K562 (cell line): ENCODE measurements at regions not wholly inside any gene's neighbourhood (a gene's known extent, or its start where the extent isn't known, plus 50 kb on each side); places are given as distances from the start of the nearest gene placed in this dataset.
A peak's percentile ranks its signal among the peaks of the same experiment; 100 is the strongest.

ENCODE experiments used
- ATAC-seq: fragments of 200-7000 bp; cut with Tn5 transposase; 3 replicates; pipeline ENCODE4 v1.9.1; 2020; ENCODE audit warnings: moderate library complexity
- BruUV-seq: library from RNA; stranded (reverse); fragments of 400-500 nt; replicated peaks from 2 replicates; lab custom pipeline; 2021; lab: Mats Ljungman, UMichigan
- CTCF ChIA-PET: fragments of 300-600 bp; formaldehyde crosslinking; extraction: SDS; loops from one replicate; lab custom pipeline; 2021; ENCODE audit warnings: low intra/inter-chr PET ratio; lab: Yijun Ruan, JAX
- POLR2A ChIA-PET: fragments of 300-600, 350-650 bp; sonication (Branson Sonifier 250); formaldehyde crosslinking; extraction: SDS; loops from one replicate; lab custom pipeline; 2021; ENCODE audit warnings: antibody characterized with exemption, inconsistent platforms; lab: Yijun Ruan, JAX
- DNase-seq, 4 experiments: peaks; one replicate each; pipeline versions ENCODE4 v3.0.0 to v3.0.0-alpha.2; 2011 to 2018; ENCODE audit warnings: low spot score in 3 of 4, mixed read lengths in 3 of 4; ENCODE audit errors: extremely low read depth in 1 of 4
- FAIRE-seq: peaks from 2 replicates; lab custom pipeline; 2011; peaks lifted over from hg19 to GRCh38; lab: Jason Lieb, UNC
- H2AFZ ChIP-seq: 2 replicates; pipeline ENCODE4 v1.6.0; 2011; ENCODE audit warnings: low read depth, low read length, control low read depth, inconsistent platforms
- H3K27ac ChIP-seq: fragments of 200-600 bp; 3 replicates; pipeline ENCODE4 v1.8.0; 2011; ENCODE audit warnings: low read depth, mild to moderate bottlenecking, control low read depth, inconsistent platforms, low read length, moderate library complexity, mixed read lengths; ENCODE audit errors: extremely low read depth
- H3K27me3 ChIP-seq, 2 experiments: fragments of 300-600 bp in 1 of 2; 2 replicates in 1 of 2; 3 replicates in 1 of 2; pipeline versions ENCODE4 v1.6.0 to v1.8.0; 2011; ENCODE audit warnings: inconsistent platforms in 2 of 2, low read length in 2 of 2, mild to moderate bottlenecking in 1 of 2, mixed read lengths in 1 of 2, moderate library complexity in 1 of 2; ENCODE audit not compliant: control insufficient read depth in 2 of 2, insufficient read depth in 2 of 2
- H3K36me3 ChIP-seq: fragments of 300-600 bp; 3 replicates; pipeline ENCODE4 v1.8.0; 2011; ENCODE audit warnings: mild to moderate bottlenecking, low read length, inconsistent platforms; ENCODE audit not compliant: control insufficient read depth, insufficient read depth
- H3K4me1 ChIP-seq, 2 experiments: fragments of 200-600 bp in 1 of 2; replicated peaks in 1 of 2; 2 replicates in 1 of 2; 3 replicates in 1 of 2; pipeline versions ENCODE4 v1.5.1 to v1.8.0; 2011; ENCODE audit warnings: inconsistent platforms in 2 of 2, low read length in 2 of 2, mild to moderate bottlenecking in 1 of 2, mixed read lengths in 1 of 2, moderate library complexity in 1 of 2; ENCODE audit not compliant: control insufficient read depth in 2 of 2, insufficient read depth in 2 of 2
- H3K4me2 ChIP-seq: 2 replicates; pipeline ENCODE4 v1.6.1; 2011; ENCODE audit warnings: low read length, control low read depth, inconsistent platforms, mixed read lengths; ENCODE audit not compliant: insufficient read depth
- H3K4me3 ChIP-seq: fragments of 200-600 bp; sonication (generic), shearing (Covaris generic); 2 replicates; pipeline ENCODE4 v1.5.1; 2016; ENCODE audit warnings: control low read depth, inconsistent platforms
- H3K79me2 ChIP-seq: fragments of 200-600 bp; 3 replicates; pipeline ENCODE4 v1.8.0; 2011; ENCODE audit warnings: low read length, inconsistent platforms; ENCODE audit not compliant: control insufficient read depth, insufficient read depth
- H3K9ac ChIP-seq, 2 experiments: 2 replicates each; pipeline versions ENCODE4 v1.6.0 to v1.6.1; 2011; ENCODE audit warnings: low read depth in 2 of 2, low read length in 2 of 2, control low read depth in 1 of 2, inconsistent platforms in 1 of 2, mild to moderate bottlenecking in 1 of 2, mixed read lengths in 1 of 2; ENCODE audit not compliant: insufficient read depth in 1 of 2
- H3K9me1 ChIP-seq: one replicate; pipeline ENCODE4 v1.6.0; 2011; ENCODE audit warnings: inconsistent platforms, mild to moderate bottlenecking, low read length, moderate library complexity; ENCODE audit not compliant: control insufficient read depth, insufficient read depth
- H3K9me3 ChIP-seq: replicated peaks from 2 replicates; pipeline ENCODE4 v1.5.1; 2011; ENCODE audit warnings: low read depth, low read length, inconsistent platforms; ENCODE audit not compliant: control insufficient read depth, insufficient read depth
- H4K20me1 ChIP-seq: replicated peaks from 2 replicates; pipeline ENCODE4 v1.6.1; 2011; ENCODE audit warnings: low read length, inconsistent platforms, mixed read lengths; ENCODE audit not compliant: control insufficient read depth, insufficient read depth
- ASH1L ChIP-seq: fragments of 450-650 bp; IDR thresholded peaks from 2 replicates; pipeline ENCODE4 v1.6.1; 2018; ENCODE audit warnings: borderline replicate concordance, mild to moderate bottlenecking, low read depth; ENCODE audit not compliant: partially characterized antibody
- ATF6 ChIP-seq: sonication (generic); formaldehyde crosslinking; IDR thresholded peaks from 2 replicates; pipeline ENCODE4 v1.4.0; 2020; ENCODE audit warnings: mild to moderate bottlenecking, missing genetic modification reagents
- BRD4 ChIP-seq: fragments of 200-600 bp; sonication (generic); IDR thresholded peaks from 2 replicates; pipeline ENCODE4 v1.6.1; 2017; ENCODE audit warnings: inconsistent platforms
- GATAD2B ChIP-seq: fragments of 450-650 bp; IDR thresholded peaks from 2 replicates; pipeline ENCODE4 v1.6.1; 2017; ENCODE audit warnings: mild to moderate bottlenecking, borderline replicate concordance
- MAFF ChIP-seq: IDR thresholded peaks from 2 replicates; pipeline ENCODE4 v1.6.1; 2012; ENCODE audit warnings: low read length, improper control_type of control experiment
- PPARD ChIP-seq: fragments of 250-450 bp; sonication (Bioruptor Pico); IDR thresholded peaks from 2 replicates; pipeline ENCODE4 v1.8.0; 2022; ENCODE audit warnings: inconsistent platforms, mild to moderate bottlenecking, moderate library complexity
- SRSF3 ChIP-seq: fragments of 200-400 bp; formaldehyde crosslinking; IDR thresholded peaks from 2 replicates; pipeline ENCODE4 v1.6.1; 2016; ENCODE audit warnings: mild to moderate bottlenecking, low read length, moderate library complexity; ENCODE audit not compliant: insufficient read depth
- ZC3H11A ChIP-seq: IDR thresholded peaks from 2 replicates; pipeline ENCODE4 v1.6.1; 2012; ENCODE audit warnings: low read depth, low read length, improper control_type of control experiment
- ZNF197 ChIP-seq: fragments of 200-800 bp; sonication (Bioruptor generic); IDR thresholded peaks from 2 replicates; pipeline ENCODE4 v1.6.1; 2016; ENCODE audit warnings: low read depth, missing genetic modification characterization, missing compliant biosample characterization
- ZSCAN29 ChIP-seq: fragments of 450-650 bp; IDR thresholded peaks from 2 replicates; pipeline ENCODE4 v1.6.1; 2017
- WGBS: fragments of 100-300 bp; shearing (Covaris generic); methylation state at CpG from one replicate; pipeline ENCODE4 v1.1.6; 2016; ENCODE audit warnings: low coverage, mixed read lengths; ENCODE audit not compliant: insufficient coverage; ENCODE audit errors: missing lambda C conversion rate; 5-methylcytosine and 5-hydroxymethylcytosine counted together
- in situ Hi-C: fragments of 300-500 bp; cut with MboI; formaldehyde crosslinking; loops from 4 replicates; pipeline ENCODE4 v1.15.0; 2018; ENCODE audit warnings: inconsistent platforms, mixed read lengths
- intact Hi-C: fragments of 100-400 bp; cut with micrococcal nuclease; formaldehyde crosslinking; loops from 2 replicates; pipeline ENCODE4 v1.14.2; 2022

GRCh38 chr9:101860920-101861319 lies 122.5 kb upstream of the GRIN3A start (continued):
- TF ChIP-seq SRSF3 (no peak), GATAD2B (no peak), BRD4 (no peak), ATF6 (CRISPR knock-in tag) (no peak), MAFF (no peak), ZNF197 (CRISPR knock-in tag) (no peak), ASH1L (no peak)

GRCh38 chr9:101859620-101860019 lies 121.2 kb upstream of the GRIN3A start:
- in situ Hi-C loops, result no loop called here

More at GRCh38 chr9:101859620-101860019, 121.2 kb upstream of the GRIN3A start:
- Histone ChIP-seq H3K4me2 (no peak overlapping the region), H3K9me3 (no peaks in the 10 kb centered on the region), H3K36me3 (no peaks in the 10 kb centered on the region), H3K27me3 (no peaks in the 10 kb centered on the region), H3K4me1 (no peaks in the 10 kb centered on the region)
- DNase-seq (no peak), ATAC-seq (peak; percentile 34; the same call in 1 of the 3 replicates), FAIRE-seq (no peak)
- ChIA-PET POLR2A (interaction anchor here (1.0 kb wide), 1 partner anchor 11 kb away, joined by 4 read pairs; no protein-coding TSS in a partner anchor), CTCF (no interaction called here)
- intact Hi-C loops, result no loop called here
- no peak for TF ChIP-seq ZSCAN29
- no peak for TF ChIP-seq PPARD (CRISPR knock-in tag)
- TF ChIP-seq ZC3H11A, result no peak
- TF ChIP-seq, all 486 proteins: peak for 0
- Histone ChIP-seq H3K9ac (no peak overlapping the region), H3K4me3 (no peak overlapping the region), H4K20me1 (no peaks in the 10 kb centered on the region), H3K27ac (no peak overlapping the region), H3K79me2 (no peaks in the 10 kb centered on the region), H2AFZ (no peak overlapping the region), H3K9me1 (no peaks in the 10 kb centered on the region)
- 6% methylated on average over 3 of the region's 3 CpGs for WGBS
- BruUV-seq, result no TSS peak
